C4-2B (cell line): ENCODE measurements at regions not wholly inside any gene's neighbourhood (a gene's known extent, or its start where the extent isn't known, plus 50 kb on each side); places are given as distances from the start of the nearest gene placed in this dataset.

Source experiments
- ZFX ChIP-seq: fragments of 450-650 bp; IDR thresholded peaks from 2 replicates; pipeline ENCODE4 v1.6.1; 2017
- TF ChIP-seq, protein P1 (sequence below): fragments of 450-650 bp; conservative IDR thresholded peaks from 2 replicates; pipeline ENCODE4 v1.5.1; 2017; ENCODE audit warnings: mild to moderate bottlenecking

DNA sequence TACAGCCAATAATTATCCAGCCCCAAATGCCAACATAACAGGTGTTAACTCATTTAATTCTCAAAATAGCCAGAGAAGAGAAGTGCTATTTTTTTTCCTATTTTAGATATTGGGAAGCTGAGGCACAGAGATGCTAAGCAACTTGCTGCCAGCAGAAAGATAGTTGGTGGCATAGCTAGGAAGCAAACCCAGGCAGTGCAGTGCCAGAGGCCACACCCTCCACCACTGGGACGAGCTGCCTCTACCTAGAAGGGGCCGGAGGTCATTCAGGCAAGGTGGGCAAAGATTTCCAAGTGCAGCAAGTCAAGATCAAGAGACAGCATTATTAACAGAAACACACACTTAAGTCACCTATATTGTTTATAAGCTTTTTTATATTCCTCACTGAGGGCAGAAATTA lies 654.1 kb downstream of the INHBA start:
- TF ChIP-seq, protein P1, sequence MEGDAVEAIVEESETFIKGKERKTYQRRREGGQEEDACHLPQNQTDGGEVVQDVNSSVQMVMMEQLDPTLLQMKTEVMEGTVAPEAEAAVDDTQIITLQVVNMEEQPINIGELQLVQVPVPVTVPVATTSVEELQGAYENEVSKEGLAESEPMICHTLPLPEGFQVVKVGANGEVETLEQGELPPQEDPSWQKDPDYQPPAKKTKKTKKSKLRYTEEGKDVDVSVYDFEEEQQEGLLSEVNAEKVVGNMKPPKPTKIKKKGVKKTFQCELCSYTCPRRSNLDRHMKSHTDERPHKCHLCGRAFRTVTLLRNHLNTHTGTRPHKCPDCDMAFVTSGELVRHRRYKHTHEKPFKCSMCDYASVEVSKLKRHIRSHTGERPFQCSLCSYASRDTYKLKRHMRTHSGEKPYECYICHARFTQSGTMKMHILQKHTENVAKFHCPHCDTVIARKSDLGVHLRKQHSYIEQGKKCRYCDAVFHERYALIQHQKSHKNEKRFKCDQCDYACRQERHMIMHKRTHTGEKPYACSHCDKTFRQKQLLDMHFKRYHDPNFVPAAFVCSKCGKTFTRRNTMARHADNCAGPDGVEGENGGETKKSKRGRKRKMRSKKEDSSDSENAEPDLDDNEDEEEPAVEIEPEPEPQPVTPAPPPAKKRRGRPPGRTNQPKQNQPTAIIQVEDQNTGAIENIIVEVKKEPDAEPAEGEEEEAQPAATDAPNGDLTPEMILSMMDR = no peak
- no peak for TF ChIP-seq ZFX
